ENCODE measurements at regions not wholly inside any gene's neighbourhood (a gene's known extent, or its start where the extent isn't known, plus 50 kb on each side); places are given as distances from the start of the nearest gene placed in this dataset.

- no CpG with 5 or more reads among the region's 13 CpGs for WGBS (ENCODE audit: extremely low coverage, insufficient read length, low lambda C conversion rate)
- no peak for DNase-seq
- H2AFZ ChIP-seq (ENCODE audit: low read length): no peak overlapping the region
These were observed 678.3 kb upstream of the ID2 start for GRCh38 chr2:8003462-8004075.

More at GRCh38 chr2:8003462-8004075, 678.3 kb upstream of the ID2 start:
- Histone ChIP-seq H3K27ac (ENCODE audit: insufficient read length, low read depth, low read length) (no peak overlapping the region), H3K4me2 (ENCODE audit: insufficient read depth, insufficient read length, low read length) (no peak overlapping the region), H4K91ac (ENCODE audit: insufficient read length, low read depth, low read length) (no peak overlapping the region), H3K9me3 (ENCODE audit: control insufficient read depth, low read depth, low read length) (no peaks in the 10 kb centered on the region), H2BK12ac (ENCODE audit: insufficient read length, low read depth, low read length) (no peak overlapping the region), H4K20me1 (ENCODE audit: control insufficient read depth, insufficient read depth, insufficient read length) (no peaks in the 10 kb centered on the region), H3K23me2 (ENCODE audit: insufficient read length, low read depth, low read length, poor library complexity, severe bottlenecking) (no peaks in the 10 kb centered on the region), H3T11ph (ENCODE audit: low read length) (no peak overlapping the region), H3K4ac (ENCODE audit: low read depth, low read length) (no peak overlapping the region), H3K9ac (ENCODE audit: extremely low read depth, insufficient read length, low read length) (no peak overlapping the region), H3K56ac (ENCODE audit: insufficient read length, low read depth, low read length) (no peak overlapping the region), H3K4me1 (ENCODE audit: insufficient read depth, low read length) (no peaks in the 10 kb centered on the region; the same call in 1 of the 2 replicates), H4K8ac (replicated peaks; ENCODE audit: insufficient read length, low read depth, low read length) (no peak overlapping the region), H3K14ac (ENCODE audit: insufficient read depth, low read length) (no peak overlapping the region), H4K5ac (ENCODE audit: insufficient read length, low read depth, low read length) (no peak overlapping the region), H2BK120ac (ENCODE audit: low read depth, low read length, poor library complexity, severe bottlenecking) (no peak overlapping the region), H2AK5ac (ENCODE audit: insufficient read length, low read length) (no peak overlapping the region), H3K79me1 (ENCODE audit: insufficient read depth, low read depth, low read length, poor library complexity, severe bottlenecking) (no peaks in the 10 kb centered on the region), H2BK5ac (ENCODE audit: insufficient read length, low read length) (no peak overlapping the region), H2BK20ac (ENCODE audit: low read depth, low read length, poor library complexity, severe bottlenecking) (no peak overlapping the region), H3K27me3 (ENCODE audit: insufficient read depth, low read length) (no peaks in the 10 kb centered on the region), H3K23ac (ENCODE audit: insufficient read length, low read depth, low read length) (no peak overlapping the region), H3K79me2 (ENCODE audit: insufficient read depth, low read length) (no peaks in the 10 kb centered on the region), H3K18ac (ENCODE audit: insufficient read length, low read depth, low read length) (no peak overlapping the region), H2BK15ac (ENCODE audit: low read depth, low read length) (no peak overlapping the region)
- Mint-ChIP-seq H3K27ac (no peak overlapping the region; a peak in 1 of 7 replicates), H3K4me1 (peaks cover 7 to 9% of the 10 kb centered on the region in 2 experiments; a peak in 2 of 4 replicates), H3K9me3 (no peaks in the 10 kb centered on the region; a peak in 1 of 5 replicates), H3K4me3 (no peak overlapping the region), H3K36me3 (ENCODE audit: insufficient read depth in 1 of 3, low read depth in 3 of 3) (peaks cover 0 to 5% (median 0%) of the 10 kb centered on the region in 3 experiments; a peak in 3 of 7 replicates), H3K27me3 (ENCODE audit: low read depth) (no peaks in the 10 kb centered on the region; the same call in 1 of the 2 replicates)
- no peak for TF ChIP-seq CTCF (conservative IDR thresholded peaks at IDR 0.05)

All from H9 (cell line).